C4-2B (cell line): ENCODE measurements at regions not wholly inside any gene's neighbourhood (a gene's known extent, or its start where the extent isn't known, plus 50 kb on each side); places are given as distances from the start of the nearest gene placed in this dataset.

Experiments
- ZFX ChIP-seq: fragments of 450-650 bp; IDR thresholded peaks from 2 replicates; pipeline ENCODE4 v1.6.1; 2017
- TF ChIP-seq, protein P1 (sequence below): fragments of 450-650 bp; conservative IDR thresholded peaks from 2 replicates; pipeline ENCODE4 v1.5.1; 2017; ENCODE audit warnings: mild to moderate bottlenecking

DNA sequence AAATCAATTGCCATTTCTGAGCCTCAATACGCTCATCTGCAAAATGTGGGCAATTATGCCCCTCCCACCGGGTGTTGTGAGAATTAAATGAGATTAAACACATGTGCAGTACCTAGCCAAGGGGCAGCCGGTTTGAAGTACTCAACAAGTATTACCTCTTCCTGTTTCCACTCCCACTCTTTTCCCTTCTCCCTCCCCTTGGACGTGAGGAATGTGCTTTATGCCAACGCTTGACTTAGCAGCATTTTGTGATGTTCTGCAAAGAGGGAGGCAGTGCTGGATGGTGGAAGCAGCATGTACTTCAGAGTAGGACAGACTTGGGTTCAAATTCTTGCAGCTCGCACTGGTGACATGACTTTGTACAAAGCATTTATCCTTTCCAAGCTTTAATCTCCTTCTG lies 306.0 kb downstream of the BUD13 start:
- TF ChIP-seq, protein P1, sequence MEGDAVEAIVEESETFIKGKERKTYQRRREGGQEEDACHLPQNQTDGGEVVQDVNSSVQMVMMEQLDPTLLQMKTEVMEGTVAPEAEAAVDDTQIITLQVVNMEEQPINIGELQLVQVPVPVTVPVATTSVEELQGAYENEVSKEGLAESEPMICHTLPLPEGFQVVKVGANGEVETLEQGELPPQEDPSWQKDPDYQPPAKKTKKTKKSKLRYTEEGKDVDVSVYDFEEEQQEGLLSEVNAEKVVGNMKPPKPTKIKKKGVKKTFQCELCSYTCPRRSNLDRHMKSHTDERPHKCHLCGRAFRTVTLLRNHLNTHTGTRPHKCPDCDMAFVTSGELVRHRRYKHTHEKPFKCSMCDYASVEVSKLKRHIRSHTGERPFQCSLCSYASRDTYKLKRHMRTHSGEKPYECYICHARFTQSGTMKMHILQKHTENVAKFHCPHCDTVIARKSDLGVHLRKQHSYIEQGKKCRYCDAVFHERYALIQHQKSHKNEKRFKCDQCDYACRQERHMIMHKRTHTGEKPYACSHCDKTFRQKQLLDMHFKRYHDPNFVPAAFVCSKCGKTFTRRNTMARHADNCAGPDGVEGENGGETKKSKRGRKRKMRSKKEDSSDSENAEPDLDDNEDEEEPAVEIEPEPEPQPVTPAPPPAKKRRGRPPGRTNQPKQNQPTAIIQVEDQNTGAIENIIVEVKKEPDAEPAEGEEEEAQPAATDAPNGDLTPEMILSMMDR: no peak
- no peak for TF ChIP-seq ZFX
